Erythroblast (primary cell): ENCODE measurements at regions not wholly inside any gene's neighbourhood (a gene's known extent, or its start where the extent isn't known, plus 50 kb on each side); places are given as distances from the start of the nearest gene placed in this dataset.

Experiments used
- GATA1 ChIP-seq: IDR thresholded peaks from 2 replicates; pipeline ENCODE4 v1.6.1; 2011; ENCODE audit warnings: low read depth, mild to moderate bottlenecking, control low read depth, low read length, moderate library complexity
- POLR2A ChIP-seq: IDR thresholded peaks from 2 replicates; pipeline ENCODE4 v1.6.1; 2011; ENCODE audit warnings: mild to moderate bottlenecking, low read length

- TF ChIP-seq POLR2A (no peak), GATA1 (no peak)
These were observed 184.2 kb upstream of the KLHL29 start for GRCh38 chr2:23200787-23201114.
